Endothelial cell (in vitro differentiated cells): ENCODE measurements at regions not wholly inside any gene's neighbourhood (a gene's known extent, or its start where the extent isn't known, plus 50 kb on each side); places are given as distances from the start of the nearest gene placed in this dataset.

Experiments used
- DNase-seq: peaks from one replicate; pipeline ENCODE4 v3.0.0; 2021; ENCODE audit warnings: low spot score
- H3K27ac Mint-ChIP-seq: one replicate; pipeline ENCODE4 v1.8.0; 2021; ENCODE audit warnings: mixed read lengths, inconsistent platforms; ENCODE audit not compliant: unreplicated experiment
- H3K27me3 Mint-ChIP-seq: one replicate; pipeline ENCODE4 v1.8.0; 2021; ENCODE audit warnings: mild to moderate bottlenecking, moderate library complexity, mixed read lengths, inconsistent platforms; ENCODE audit not compliant: unreplicated experiment
- H3K36me3 Mint-ChIP-seq: one replicate; pipeline ENCODE4 v1.8.0; 2021; ENCODE audit warnings: mild to moderate bottlenecking, low read depth, mixed read lengths, inconsistent platforms; ENCODE audit not compliant: unreplicated experiment
- H3K4me1 Mint-ChIP-seq: one replicate; pipeline ENCODE4 v1.8.0; 2021; ENCODE audit warnings: mild to moderate bottlenecking, mixed read lengths, inconsistent platforms; ENCODE audit not compliant: unreplicated experiment
- H3K4me3 Mint-ChIP-seq: one replicate; pipeline ENCODE4 v1.8.0; 2021; ENCODE audit warnings: mild to moderate bottlenecking, mixed read lengths, inconsistent platforms; ENCODE audit not compliant: unreplicated experiment
- H3K9me3 Mint-ChIP-seq: one replicate; pipeline ENCODE4 v1.8.0; 2021; ENCODE audit warnings: mixed read lengths, inconsistent platforms; ENCODE audit not compliant: unreplicated experiment
- TF ChIP-seq, protein P1 (sequence below): fragments of 200-600 bp; sonication (generic); IDR thresholded peaks from one replicate; pipeline ENCODE4 v1.5.0; 2021; ENCODE audit warnings: antibody characterized with exemption; ENCODE audit not compliant: unreplicated experiment

DNA sequence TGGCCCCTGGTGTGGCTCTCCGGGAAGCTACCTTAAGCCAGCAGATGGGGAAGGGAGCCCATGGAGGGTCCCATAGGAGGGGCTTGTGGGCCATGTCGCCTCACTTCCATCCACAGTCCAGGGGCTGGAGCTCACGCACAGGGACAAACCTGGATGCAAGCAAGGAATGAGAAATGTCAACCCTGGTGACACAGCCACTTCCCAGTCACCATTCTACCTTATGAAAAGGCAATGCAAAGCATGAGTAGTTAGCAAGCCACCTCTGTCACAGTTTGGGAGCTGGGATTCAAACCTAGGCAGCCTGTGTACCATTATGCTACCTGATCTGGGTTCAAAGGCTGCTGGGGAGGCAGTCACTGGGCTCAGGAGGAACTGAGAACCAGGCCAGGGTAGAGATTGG, 170.0 kb upstream of the KLHL29 start:
- no peaks in the 10 kb centered on the region for H3K36me3 Mint-ChIP-seq
- TF ChIP-seq, protein P1, sequence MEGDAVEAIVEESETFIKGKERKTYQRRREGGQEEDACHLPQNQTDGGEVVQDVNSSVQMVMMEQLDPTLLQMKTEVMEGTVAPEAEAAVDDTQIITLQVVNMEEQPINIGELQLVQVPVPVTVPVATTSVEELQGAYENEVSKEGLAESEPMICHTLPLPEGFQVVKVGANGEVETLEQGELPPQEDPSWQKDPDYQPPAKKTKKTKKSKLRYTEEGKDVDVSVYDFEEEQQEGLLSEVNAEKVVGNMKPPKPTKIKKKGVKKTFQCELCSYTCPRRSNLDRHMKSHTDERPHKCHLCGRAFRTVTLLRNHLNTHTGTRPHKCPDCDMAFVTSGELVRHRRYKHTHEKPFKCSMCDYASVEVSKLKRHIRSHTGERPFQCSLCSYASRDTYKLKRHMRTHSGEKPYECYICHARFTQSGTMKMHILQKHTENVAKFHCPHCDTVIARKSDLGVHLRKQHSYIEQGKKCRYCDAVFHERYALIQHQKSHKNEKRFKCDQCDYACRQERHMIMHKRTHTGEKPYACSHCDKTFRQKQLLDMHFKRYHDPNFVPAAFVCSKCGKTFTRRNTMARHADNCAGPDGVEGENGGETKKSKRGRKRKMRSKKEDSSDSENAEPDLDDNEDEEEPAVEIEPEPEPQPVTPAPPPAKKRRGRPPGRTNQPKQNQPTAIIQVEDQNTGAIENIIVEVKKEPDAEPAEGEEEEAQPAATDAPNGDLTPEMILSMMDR, result no peak
- H3K9me3 Mint-ChIP-seq, result no peaks in the 10 kb centered on the region
- H3K4me1 Mint-ChIP-seq, result no peaks in the 10 kb centered on the region
- peaks cover 3% of the 10 kb centered on the region for H3K27me3 Mint-ChIP-seq
- no peak overlapping the region for H3K4me3 Mint-ChIP-seq
- H3K27ac Mint-ChIP-seq, result no peak overlapping the region
- DNase-seq, result no peak

DNA sequence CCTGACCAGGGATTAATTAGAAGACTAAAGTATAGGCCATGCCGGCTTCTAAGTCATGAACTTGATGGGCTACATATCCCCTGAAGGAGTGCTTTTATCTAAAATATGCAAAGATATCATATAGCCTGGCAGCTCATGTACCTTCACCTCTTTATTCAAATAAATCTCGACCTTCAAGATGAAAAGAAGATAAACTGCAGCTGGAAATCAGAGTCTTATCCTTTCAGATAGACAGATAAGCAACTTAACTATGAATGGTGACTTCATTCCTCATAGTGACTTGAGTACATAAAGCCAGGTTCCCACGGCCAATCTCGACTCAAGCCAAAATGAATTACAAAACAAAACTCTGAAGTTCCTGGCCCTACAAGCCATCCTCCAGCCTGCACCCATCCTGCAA, 165.3 kb upstream of the KLHL29 start:
- H3K27me3 Mint-ChIP-seq, result no peaks in the 10 kb centered on the region
- no peaks in the 10 kb centered on the region for H3K9me3 Mint-ChIP-seq
- TF ChIP-seq, protein P1, result no peak
- H3K4me3 Mint-ChIP-seq, result no peak overlapping the region
- no peak for DNase-seq
- H3K36me3 Mint-ChIP-seq, result no peaks in the 10 kb centered on the region
- H3K4me1 Mint-ChIP-seq, result no peaks in the 10 kb centered on the region
- no peak overlapping the region for H3K27ac Mint-ChIP-seq

DNA sequence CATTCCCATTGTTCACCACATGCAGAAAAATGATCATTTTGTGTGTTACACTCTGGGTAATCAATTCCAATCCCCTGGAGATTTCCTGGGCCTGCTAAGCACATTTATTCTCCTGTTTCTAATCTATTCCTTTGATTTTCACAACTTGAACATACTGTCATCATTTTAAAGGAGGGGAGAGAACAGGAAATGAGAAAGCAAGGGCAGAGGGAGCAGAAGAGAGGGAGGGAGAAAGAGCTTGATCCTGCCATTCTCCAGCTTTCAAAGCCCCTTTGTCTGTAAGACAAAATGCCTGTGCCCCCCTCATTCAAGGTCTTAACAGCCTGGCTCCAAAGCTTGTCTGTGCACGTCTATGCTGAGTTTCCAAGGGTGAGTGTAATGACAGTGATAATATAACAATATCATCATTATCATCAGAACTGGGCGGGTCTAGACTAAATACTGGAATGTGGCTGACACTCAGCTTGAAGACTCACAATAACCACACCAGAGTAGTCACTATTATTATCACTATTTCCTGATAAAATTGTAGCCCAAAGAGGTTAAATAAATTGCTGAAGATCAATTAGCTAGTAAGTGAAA, 164.4 kb upstream of the KLHL29 start:
- no peaks in the 10 kb centered on the region for H3K9me3 Mint-ChIP-seq
- no peak overlapping the region for H3K27ac Mint-ChIP-seq
- TF ChIP-seq, protein P1, result no peak
- no peak overlapping the region for H3K4me3 Mint-ChIP-seq
- DNase-seq, result no peak
- H3K4me1 Mint-ChIP-seq, result no peaks in the 10 kb centered on the region
- no peaks in the 10 kb centered on the region for H3K36me3 Mint-ChIP-seq
- no peaks in the 10 kb centered on the region for H3K27me3 Mint-ChIP-seq

DNA sequence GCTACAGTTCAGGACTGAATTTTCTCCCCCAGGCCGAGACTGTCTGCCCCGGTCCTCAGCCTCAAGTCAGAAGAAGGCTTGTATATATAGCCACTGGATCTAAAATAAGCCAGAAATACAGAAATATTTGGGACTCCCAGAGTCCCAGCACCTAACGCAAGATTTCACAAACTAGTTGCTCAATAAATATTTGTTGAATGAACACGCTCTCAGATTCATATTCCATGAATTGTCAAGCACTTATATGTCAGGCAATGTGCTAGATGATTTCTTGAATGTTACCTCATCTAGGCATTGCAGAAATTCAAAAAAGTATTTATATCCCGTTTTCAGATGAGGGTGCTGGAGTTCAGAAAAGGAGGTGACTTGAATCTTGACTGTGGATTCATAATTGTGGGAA, 163.7 kb upstream of the KLHL29 start:
- H3K4me1 Mint-ChIP-seq, result no peaks in the 10 kb centered on the region
- no peaks in the 10 kb centered on the region for H3K27me3 Mint-ChIP-seq
- TF ChIP-seq, protein P1, result no peak
- no peak overlapping the region for H3K27ac Mint-ChIP-seq
- H3K9me3 Mint-ChIP-seq, result no peaks in the 10 kb centered on the region
- H3K4me3 Mint-ChIP-seq, result no peak overlapping the region
- H3K36me3 Mint-ChIP-seq, result no peaks in the 10 kb centered on the region
- DNase-seq, result no peak

GRCh38 chr2:23221901-23222300, 163.1 kb upstream of the KLHL29 start:
- Mint-ChIP-seq H3K27me3 (no peaks in the 10 kb centered on the region), H3K9me3 (no peaks in the 10 kb centered on the region), H3K36me3 (no peaks in the 10 kb centered on the region), H3K4me3 (no peak overlapping the region), H3K27ac (no peak overlapping the region), H3K4me1 (no peaks in the 10 kb centered on the region)
- TF ChIP-seq, protein P1, result no peak
- DNase-seq, result no peak
